ENCODE measurements at regions not wholly inside any gene's neighbourhood (a gene's known extent, or its start where the extent isn't known, plus 50 kb on each side); places are given as distances from the start of the nearest gene placed in this dataset.

DNA sequence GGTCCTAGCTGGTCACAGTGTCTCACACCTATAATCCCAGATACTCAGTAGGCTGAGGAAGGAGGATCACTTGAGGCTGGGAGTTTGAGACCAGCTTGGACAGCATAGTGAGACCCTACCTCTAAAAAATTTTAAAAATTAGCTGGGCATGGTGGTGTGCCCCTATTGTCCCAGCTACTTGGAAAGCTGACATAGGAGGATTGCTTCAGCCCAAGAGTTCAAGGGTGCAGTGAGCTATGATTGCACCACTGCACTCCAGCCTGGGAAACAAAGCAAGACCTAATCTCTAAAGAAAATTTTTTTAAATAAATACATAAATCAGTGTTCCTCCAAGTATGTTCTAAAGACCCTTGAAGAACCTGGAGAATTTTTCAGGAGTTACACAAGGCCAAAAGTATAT, 50.6 kb upstream of the GNAO1 start:
- CTCF ChIA-PET, result no interaction called here
- no peak for DNase-seq (ENCODE audit: extremely low spot score)
- POLR2A ChIA-PET, result no interaction called here
- TF ChIP-seq, protein P1, sequence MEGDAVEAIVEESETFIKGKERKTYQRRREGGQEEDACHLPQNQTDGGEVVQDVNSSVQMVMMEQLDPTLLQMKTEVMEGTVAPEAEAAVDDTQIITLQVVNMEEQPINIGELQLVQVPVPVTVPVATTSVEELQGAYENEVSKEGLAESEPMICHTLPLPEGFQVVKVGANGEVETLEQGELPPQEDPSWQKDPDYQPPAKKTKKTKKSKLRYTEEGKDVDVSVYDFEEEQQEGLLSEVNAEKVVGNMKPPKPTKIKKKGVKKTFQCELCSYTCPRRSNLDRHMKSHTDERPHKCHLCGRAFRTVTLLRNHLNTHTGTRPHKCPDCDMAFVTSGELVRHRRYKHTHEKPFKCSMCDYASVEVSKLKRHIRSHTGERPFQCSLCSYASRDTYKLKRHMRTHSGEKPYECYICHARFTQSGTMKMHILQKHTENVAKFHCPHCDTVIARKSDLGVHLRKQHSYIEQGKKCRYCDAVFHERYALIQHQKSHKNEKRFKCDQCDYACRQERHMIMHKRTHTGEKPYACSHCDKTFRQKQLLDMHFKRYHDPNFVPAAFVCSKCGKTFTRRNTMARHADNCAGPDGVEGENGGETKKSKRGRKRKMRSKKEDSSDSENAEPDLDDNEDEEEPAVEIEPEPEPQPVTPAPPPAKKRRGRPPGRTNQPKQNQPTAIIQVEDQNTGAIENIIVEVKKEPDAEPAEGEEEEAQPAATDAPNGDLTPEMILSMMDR (IDR thresholded peaks at IDR 0.05; ENCODE audit: control extremely low read depth, extremely low read depth, low read depth, missing control alignments), result no peak

DNA sequence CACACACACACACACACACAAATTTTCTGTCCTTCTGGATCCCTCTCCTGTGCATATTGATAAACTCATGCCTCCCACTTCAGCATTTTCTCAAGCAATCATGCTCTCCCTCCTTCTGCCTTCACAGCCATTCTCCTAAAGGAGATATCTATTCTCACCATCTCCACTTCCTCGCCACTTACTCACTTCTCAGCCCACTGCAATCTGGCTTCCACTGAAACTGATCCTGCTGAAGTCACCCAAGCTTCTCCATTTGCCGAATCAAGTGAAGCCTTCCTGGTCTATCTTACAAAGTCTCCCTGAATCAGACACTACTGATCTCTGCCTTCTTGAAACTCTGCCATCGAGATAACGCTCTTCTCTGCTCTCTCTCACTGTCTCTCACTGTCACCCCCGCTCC, 54.0 kb upstream of the GNAO1 start:
- DNase-seq (ENCODE audit: extremely low spot score), result no peak
- TF ChIP-seq, protein P1 (IDR thresholded peaks at IDR 0.05; ENCODE audit: control extremely low read depth, extremely low read depth, low read depth, missing control alignments), result no peak
- ChIA-PET CTCF (no interaction called here), POLR2A (no interaction called here)

DNA sequence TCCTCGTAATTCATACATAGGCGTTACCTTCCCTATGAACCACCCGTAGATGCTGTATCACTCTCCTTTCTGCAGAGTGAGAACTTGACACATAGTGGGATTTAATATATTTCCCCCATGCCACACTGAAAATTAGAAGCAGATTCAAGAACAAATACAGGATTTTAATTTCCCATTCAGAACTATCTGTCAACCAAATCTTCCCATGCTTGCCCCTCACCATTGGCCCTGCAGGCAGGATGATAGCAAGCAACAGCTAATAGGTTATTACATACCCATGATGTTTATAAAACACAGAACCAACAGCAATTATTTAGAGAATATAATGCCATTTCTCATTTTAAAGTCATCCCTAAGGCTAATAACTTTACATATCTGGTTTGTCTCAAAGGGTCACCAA, 55.0 kb upstream of the GNAO1 start:
- TF ChIP-seq, protein P1 (IDR thresholded peaks at IDR 0.05; ENCODE audit: control extremely low read depth, extremely low read depth, low read depth, missing control alignments), result no peak

DNA sequence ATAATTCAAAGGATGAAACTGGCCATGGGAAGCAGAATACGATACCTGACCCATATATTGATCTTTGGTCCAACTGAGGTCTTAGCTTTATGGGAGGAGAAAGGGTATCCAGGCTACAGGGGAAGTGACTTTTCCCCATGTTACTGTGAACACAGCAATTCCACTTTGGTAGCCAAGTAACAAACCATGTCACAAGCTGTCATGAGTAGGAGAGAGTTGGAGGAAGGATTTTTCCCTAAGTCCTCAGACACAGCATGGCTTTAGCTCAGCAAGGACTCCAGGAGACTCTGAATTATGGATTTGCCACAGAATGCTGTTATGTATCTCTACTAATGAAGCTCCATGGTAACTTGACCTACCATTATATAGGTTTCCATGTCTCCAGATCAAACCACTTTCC, 56.5 kb upstream of the GNAO1 start:
- ChIA-PET POLR2A (no interaction called here), CTCF (interaction anchor here (0.9 to 1.6 kb wide), 2 partner anchors 11 to 17 kb away, joined by 4 read pairs; no protein-coding TSS in a partner anchor)
- no peak for DNase-seq (ENCODE audit: extremely low spot score)
- TF ChIP-seq, protein P1 (IDR thresholded peaks at IDR 0.05; ENCODE audit: control extremely low read depth, extremely low read depth, low read depth, missing control alignments), result no peak

More for the DNA sequence above, 55.0 kb upstream of the GNAO1 start:
- ChIA-PET CTCF (interaction anchor here (1.3 kb wide), 1 partner anchor 14 kb away, joined by 4 read pairs; no protein-coding TSS in a partner anchor), POLR2A (no interaction called here)
- no peak for DNase-seq (ENCODE audit: extremely low spot score)

DNA sequence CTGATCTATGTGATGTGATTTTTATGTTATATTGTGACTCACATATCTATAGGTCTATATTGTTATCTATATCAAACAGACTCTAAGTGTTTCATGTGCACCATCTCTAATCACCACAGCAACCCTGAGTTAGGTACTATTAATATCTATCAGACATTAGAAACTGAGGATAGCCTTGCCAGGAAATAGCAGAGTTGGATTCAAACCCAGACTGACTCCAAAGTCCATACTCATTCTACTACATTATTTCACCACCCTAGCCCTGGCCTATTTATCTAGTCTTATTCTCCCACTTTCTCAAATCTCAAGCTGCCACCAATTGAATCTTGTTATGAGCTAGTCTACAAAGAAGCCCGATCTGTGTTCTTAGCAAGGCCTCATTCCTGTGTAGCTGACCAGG, 65.4 kb upstream of the GNAO1 start:
- TF ChIP-seq, protein P1 (IDR thresholded peaks at IDR 0.05; ENCODE audit: control extremely low read depth, extremely low read depth, low read depth, missing control alignments), result no peak
- POLR2A ChIA-PET, result no interaction called here
- CTCF ChIA-PET, result no interaction called here
- DNase-seq (ENCODE audit: extremely low spot score), result no peak

DNA sequence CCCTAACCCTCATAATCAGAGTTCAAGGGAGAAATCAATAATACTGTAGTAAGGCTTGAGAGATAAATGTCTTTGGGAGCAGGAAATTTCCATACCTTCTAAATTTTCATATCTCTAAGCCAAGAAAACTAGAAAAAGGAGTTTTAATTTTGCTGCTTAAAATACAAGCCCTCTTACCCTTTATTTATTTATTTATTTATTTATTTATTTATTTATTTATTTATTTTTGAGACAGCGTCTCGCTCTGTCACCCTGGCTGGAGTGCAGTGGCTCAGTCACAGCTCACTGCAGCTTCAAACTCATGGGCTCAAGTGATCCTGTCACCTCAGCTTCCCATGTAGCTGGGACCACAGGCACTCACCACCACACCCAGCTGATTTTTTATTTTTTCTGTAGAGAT, 69.0 kb upstream of the GNAO1 start:
- TF ChIP-seq, protein P1 (IDR thresholded peaks at IDR 0.05; ENCODE audit: control extremely low read depth, extremely low read depth, low read depth, missing control alignments), result no peak
- ChIA-PET POLR2A (no interaction called here), CTCF (no interaction called here)
- DNase-seq (ENCODE audit: extremely low spot score), result no peak

DNA sequence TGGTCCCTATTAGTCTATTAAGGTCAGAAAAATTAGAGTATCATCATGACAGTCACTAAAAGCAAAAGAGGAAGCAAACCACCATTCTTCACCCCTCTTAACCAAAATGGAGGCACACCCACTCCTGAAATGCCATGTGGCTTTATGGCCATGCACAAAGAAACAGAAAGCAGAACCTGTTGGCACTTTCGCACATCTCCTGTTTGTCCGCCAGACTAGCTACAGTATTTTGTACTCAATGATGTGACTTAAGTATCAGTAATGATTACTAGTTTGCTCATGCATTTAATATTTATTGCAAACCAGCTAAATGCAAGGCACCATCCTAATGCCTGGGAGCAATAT, 70.2 kb upstream of the GNAO1 start:
- TF ChIP-seq, protein P1 (IDR thresholded peaks at IDR 0.05; ENCODE audit: control extremely low read depth, extremely low read depth, low read depth, missing control alignments), result no peak
- no peak for DNase-seq (ENCODE audit: extremely low spot score)
- POLR2A ChIA-PET, result no interaction called here
- CTCF ChIA-PET, result no interaction called here

Data from GM10248 (cell line).